Stomach (tissue), 8 donors: ENCODE measurements at regions not wholly inside any gene's neighbourhood (a gene's known extent, or its start where the extent isn't known, plus 50 kb on each side); places are given as distances from the start of the nearest gene placed in this dataset.
"Not testable (repeated sequence)": the region's sequence is repeated elsewhere in the genome, so short reads cannot be mapped to it uniquely, and the experiment has no call there.

Experiments
- DNase-seq, 2 donors: peaks; one replicate each; pipeline versions ENCODE4 v3.0.0 to v3.0.0-alpha.2; 2013 to 2019
- H3K27ac ChIP-seq, 5 donors: fragments of 200-600 bp in 4 of 5; sonication (generic) in 4 of 5; one replicate each; pipeline ENCODE4 v1.5.1; 2013 to 2019; ENCODE audit warnings: mild to moderate bottlenecking in 1 of 5, moderate library complexity in 1 of 5
- H3K27me3 ChIP-seq, 3 donors: fragments of 200-600 bp; sonication (generic); one replicate each; pipeline ENCODE4 v1.5.1; 2017 to 2019; ENCODE audit warnings: mixed run types in 1 of 3
- H3K36me3 ChIP-seq, 4 donors: fragments of 200-600 bp; sonication (generic); 1 replicate in 3 of 4; 2 replicates in 1 of 4; pipeline ENCODE4 v1.5.1; 2016 to 2019
- H3K4me1 ChIP-seq, 4 donors: fragments of 200-600 bp; sonication (generic); one replicate each; pipeline ENCODE4 v1.5.1; 2016 to 2019
- H3K4me3 ChIP-seq, 4 donors: fragments of 200-600 bp; sonication (generic) in 3 of 4; one replicate each; pipeline ENCODE4 v1.5.1; 2016 to 2019; ENCODE audit warnings: mild to moderate bottlenecking in 1 of 4
- H3K9me3 ChIP-seq, 4 donors: fragments of 200-600 bp; sonication (generic); one replicate each; pipeline ENCODE4 v1.5.1; 2016 to 2019
- EP300 ChIP-seq: sonication (generic); formaldehyde crosslinking; IDR thresholded peaks from one replicate; pipeline ENCODE4 v1.6.1; 2017; ENCODE audit warnings: antibody characterized with exemption
- POLR2A ChIP-seq, 4 donors: fragments of 450-650 bp; IDR thresholded peaks; one replicate each; pipeline ENCODE4 v1.6.1; 2016; ENCODE audit warnings: antibody characterized with exemption in 4 of 4, control low read depth in 2 of 4, mild to moderate bottlenecking in 1 of 4, moderate library complexity in 1 of 4
- POLR2AphosphoS5 ChIP-seq, 3 donors: sonication (generic); formaldehyde crosslinking; IDR thresholded peaks; one replicate each; pipeline ENCODE4 v1.6.1; 2016; ENCODE audit warnings: antibody characterized with exemption in 3 of 3
- WGBS, 5 donors: extraction: QIAGEN DNeasy Blood & Tissue Kit in 3 of 5; methylation state at CpG; one replicate each; pipeline versions ENCODE4 v1.1.5 to v1.1.7; 2013 to 2018; 5-methylcytosine and 5-hydroxymethylcytosine counted together
- intact Hi-C: fragments of 100-400 bp; cut with DNase I; formaldehyde crosslinking; loops from one replicate; pipeline ENCODE4 v1.15.1; 2023; ENCODE audit warnings: low total_unique reads
- TF ChIP-seq, protein P1 (sequence below), 7 experiments: fragments of 450-650 bp in 4 of 7; fragments of 200-600 bp in 3 of 7; sonication (generic) in 3 of 7; IDR thresholded peaks; one replicate each; pipeline ENCODE4 v1.5.1; 2016 to 2019; ENCODE audit warnings: antibody characterized with exemption in 7 of 7, control low read depth in 2 of 7, mild to moderate bottlenecking in 1 of 7
- donor health status: healthy with polysubstance abuse.
- donor health status: Bipolar disorder and iron deficiency.
- donor health status: healthy.

GRCh38 chr6:22368794-22369193 is 72.0 kb upstream of the PRL start:
- Histone ChIP-seq H3K4me1 (no peaks in the 10 kb centered on the region), H3K27me3 (no peaks in the 10 kb centered on the region), H3K4me3 (no peak overlapping the region), H3K9me3 (no peaks in the 10 kb centered on the region), H3K36me3 (no peaks in the 10 kb centered on the region), H3K27ac (no peak overlapping the region)
- no peak for DNase-seq
- TF ChIP-seq, protein P1, sequence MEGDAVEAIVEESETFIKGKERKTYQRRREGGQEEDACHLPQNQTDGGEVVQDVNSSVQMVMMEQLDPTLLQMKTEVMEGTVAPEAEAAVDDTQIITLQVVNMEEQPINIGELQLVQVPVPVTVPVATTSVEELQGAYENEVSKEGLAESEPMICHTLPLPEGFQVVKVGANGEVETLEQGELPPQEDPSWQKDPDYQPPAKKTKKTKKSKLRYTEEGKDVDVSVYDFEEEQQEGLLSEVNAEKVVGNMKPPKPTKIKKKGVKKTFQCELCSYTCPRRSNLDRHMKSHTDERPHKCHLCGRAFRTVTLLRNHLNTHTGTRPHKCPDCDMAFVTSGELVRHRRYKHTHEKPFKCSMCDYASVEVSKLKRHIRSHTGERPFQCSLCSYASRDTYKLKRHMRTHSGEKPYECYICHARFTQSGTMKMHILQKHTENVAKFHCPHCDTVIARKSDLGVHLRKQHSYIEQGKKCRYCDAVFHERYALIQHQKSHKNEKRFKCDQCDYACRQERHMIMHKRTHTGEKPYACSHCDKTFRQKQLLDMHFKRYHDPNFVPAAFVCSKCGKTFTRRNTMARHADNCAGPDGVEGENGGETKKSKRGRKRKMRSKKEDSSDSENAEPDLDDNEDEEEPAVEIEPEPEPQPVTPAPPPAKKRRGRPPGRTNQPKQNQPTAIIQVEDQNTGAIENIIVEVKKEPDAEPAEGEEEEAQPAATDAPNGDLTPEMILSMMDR (IDR thresholded peaks at IDR 0.05) = no peak
- TF ChIP-seq POLR2A (IDR thresholded peaks at IDR 0.05) (no peak), EP300 (no peak), POLR2AphosphoS5 (IDR thresholded peaks at IDR 0.05) (no peak)
- intact Hi-C loops = no loop called here
- 33 to 58% (median 53%) methylated on average over 1 of the region's 1 CpG for WGBS, 5 donors

DNA sequence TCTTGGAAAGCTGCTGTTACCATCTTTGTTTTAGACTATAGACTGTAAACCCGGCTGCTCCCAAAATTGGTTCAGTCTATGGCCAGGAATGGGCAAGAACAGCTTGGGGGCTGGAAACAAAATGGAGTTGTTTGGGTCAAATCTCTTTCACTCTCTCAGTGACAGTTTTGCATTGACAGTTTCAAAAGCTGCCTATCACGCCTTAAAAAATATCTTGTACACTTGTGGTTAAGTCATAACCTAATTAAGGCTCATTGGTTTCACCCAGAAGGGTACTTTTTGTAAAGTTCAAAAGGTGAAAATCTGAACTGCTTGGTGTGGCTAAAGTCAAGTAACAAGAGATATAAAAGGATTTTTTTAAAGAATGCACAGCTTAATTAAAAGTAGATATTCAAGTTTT is 76.1 kb upstream of the PRL start:
- no peaks in the 10 kb centered on the region for H3K27me3 ChIP-seq
- intact Hi-C loops = no loop called here
- DNase-seq = no peak
- H3K4me1 ChIP-seq = no peaks in the 10 kb centered on the region
- H3K9me3 ChIP-seq = no peaks in the 10 kb centered on the region
- TF ChIP-seq, protein P1 (IDR thresholded peaks at IDR 0.05) = no peak
- TF ChIP-seq POLR2AphosphoS5 (IDR thresholded peaks at IDR 0.05) (no peak), EP300 (no peak)
- no peaks in the 10 kb centered on the region for H3K36me3 ChIP-seq
- 81 to 87% (median 84%) methylated on average over 2 of the region's 2 CpGs for WGBS, 5 donors
- no peak overlapping the region for H3K27ac ChIP-seq
- no peak overlapping the region for H3K4me3 ChIP-seq

DNA sequence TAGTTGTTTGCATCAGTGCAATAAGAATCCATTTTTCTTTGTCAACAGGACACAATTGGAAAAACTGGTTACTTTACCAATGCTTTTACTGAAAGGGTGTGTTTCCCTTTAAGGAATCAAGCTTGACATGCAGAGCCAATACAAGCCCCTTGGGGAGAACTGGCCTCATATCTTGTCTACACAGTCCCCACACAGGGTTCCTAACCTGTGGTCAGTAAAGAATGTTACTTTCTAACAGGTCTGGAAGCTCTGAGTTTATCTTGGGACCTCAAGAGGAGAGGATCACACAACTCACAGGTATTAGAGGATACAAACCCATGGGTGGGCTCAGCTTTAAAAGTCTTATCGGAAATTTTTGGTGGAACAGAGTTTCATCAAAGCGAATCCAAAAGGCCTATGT is 78.1 kb upstream of the PRL start:
- intact Hi-C loops, DNase-seq, H3K27ac ChIP-seq, H3K4me3 ChIP-seq, H3K27me3 ChIP-seq, H3K4me1 ChIP-seq, H3K36me3 ChIP-seq, H3K9me3 ChIP-seq: not testable (repeated sequence)
- WGBS, 5 donors = 63 to 97% (median 91%) methylated on average over 2 of the region's 2 CpGs

DNA sequence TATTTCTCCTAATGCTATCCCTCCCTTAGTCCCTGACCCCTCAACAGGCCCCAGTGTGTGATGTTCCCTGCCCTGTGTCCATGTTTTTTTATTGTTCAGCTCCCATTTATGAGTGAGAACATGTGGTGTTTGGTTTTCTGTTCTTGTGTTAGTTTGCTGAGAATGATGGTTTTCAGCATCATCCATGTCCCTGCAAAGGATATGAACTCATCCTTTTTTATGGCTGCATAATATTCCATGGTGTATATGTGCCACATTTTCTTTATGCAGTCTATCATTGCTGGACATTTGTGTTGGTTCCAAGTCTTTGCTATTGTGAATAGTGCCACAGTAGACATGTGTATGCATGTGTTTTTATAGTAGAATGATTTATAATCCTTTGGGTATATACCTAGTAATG is 79.5 kb upstream of the PRL start:
- H3K27ac ChIP-seq, DNase-seq, H3K36me3 ChIP-seq, H3K4me3 ChIP-seq, H3K27me3 ChIP-seq, H3K9me3 ChIP-seq, intact Hi-C loops, H3K4me1 ChIP-seq: not testable (repeated sequence)

DNA sequence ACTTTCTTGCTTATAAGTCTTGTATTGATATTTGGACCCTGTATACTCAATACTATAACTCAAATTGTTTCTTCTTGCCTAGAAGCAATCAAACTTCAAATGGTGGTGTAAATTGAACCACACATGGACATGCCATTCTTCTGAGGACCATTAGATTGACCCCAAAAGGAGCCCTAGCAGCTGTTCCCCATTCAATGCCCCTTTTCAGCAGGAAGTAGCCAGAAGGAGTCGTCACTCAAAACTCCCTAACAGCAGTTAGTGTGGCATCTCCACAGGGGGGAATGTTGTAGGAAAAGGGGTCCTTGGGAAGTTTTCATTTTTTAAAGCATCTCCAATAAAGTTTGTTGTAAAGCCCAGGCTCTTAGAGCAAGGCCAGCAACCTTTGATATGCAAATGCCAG is 81.7 kb upstream of the PRL start:
- intact Hi-C loops, DNase-seq, H3K27ac ChIP-seq, H3K4me1 ChIP-seq, H3K36me3 ChIP-seq, H3K4me3 ChIP-seq, H3K9me3 ChIP-seq, H3K27me3 ChIP-seq: not testable (repeated sequence)
- WGBS, 5 donors = 79 to 96% (median 93%) methylated on average over 1 of the region's 1 CpG

GRCh38 chr6:22380236-22380635 is 83.4 kb upstream of the PRL start:
- Histone ChIP-seq H3K4me3 (no peak overlapping the region), H3K27ac (no peak overlapping the region), H3K4me1 (no peaks in the 10 kb centered on the region), H3K9me3 (no peaks in the 10 kb centered on the region), H3K27me3 (no peaks in the 10 kb centered on the region), H3K36me3 (no peaks in the 10 kb centered on the region)
- intact Hi-C loops = no loop called here
- TF ChIP-seq POLR2A (IDR thresholded peaks at IDR 0.05) (no peak), EP300 (no peak), POLR2AphosphoS5 (IDR thresholded peaks at IDR 0.05) (no peak)
- TF ChIP-seq, protein P1 (IDR thresholded peaks at IDR 0.05) = no peak
- DNase-seq = no peak
- WGBS, 5 donors = 81 to 88% (median 85%) methylated on average over 3 of the region's 3 CpGs
